ENCODE measurements at regions not wholly inside any gene's neighbourhood (a gene's known extent, or its start where the extent isn't known, plus 50 kb on each side); places are given as distances from the start of the nearest gene placed in this dataset.

- TF ChIP-seq CTCF (IDR thresholded peaks at IDR 0.05), result no peak
- TF ChIP-seq POLR2A (IDR thresholded peaks at IDR 0.05), result no peak
- no peak for TF ChIP-seq EP300 (IDR thresholded peaks at IDR 0.05)
Measured at GRCh38 chr3:181616088-181617070, 95.3 kb upstream of the SOX2 start.
